T-helper 1 cell (primary cell): ENCODE measurements at regions not wholly inside any gene's neighbourhood (a gene's known extent, or its start where the extent isn't known, plus 50 kb on each side); places are given as distances from the start of the nearest gene placed in this dataset.

Experiments
- DNase-seq, 5 donors: peaks; one replicate each; pipeline ENCODE4 v3.0.0-alpha.2; 2012 to 2020

DNA sequence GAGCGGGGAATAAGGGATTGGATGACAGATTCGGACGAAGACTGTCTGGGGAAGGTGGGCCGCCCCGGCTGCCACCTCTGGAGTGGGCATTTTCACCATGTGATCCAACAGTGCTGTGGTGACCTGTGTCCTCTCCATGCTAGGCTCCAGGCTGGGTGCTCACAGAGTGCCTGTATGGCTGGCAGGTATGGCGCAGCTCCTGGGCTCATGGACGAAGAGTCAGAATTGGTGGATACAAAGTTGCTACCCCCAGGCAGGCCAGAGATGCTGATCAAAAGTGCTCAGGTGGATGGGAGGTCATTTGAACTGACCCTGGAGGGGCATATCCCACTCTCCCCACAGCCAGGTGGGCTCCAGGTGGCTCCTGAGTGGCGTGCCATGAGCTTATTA is 111.3 kb upstream of the UQCRFS1 start:
- DNase-seq: no peak

DNA sequence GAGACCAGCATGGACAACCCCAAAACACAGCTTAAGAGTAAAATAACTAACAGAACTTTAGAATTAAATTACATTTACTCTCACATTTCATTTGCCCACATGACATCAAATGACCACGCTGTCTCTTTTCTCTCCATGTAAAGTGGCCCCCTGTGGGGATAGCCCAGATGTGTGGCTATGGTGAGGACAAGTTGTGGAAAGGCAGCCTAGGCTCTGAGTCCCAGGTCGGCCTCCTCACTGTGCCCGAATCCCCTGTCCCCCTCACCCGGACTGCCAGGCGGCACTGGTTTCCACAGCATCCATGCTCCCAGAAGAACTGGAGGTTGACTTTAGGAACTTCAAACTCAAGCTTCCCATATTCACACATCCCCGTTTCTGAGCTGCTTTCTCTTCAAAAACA is 111.8 kb upstream of the UQCRFS1 start:
- DNase-seq: no peak

DNA sequence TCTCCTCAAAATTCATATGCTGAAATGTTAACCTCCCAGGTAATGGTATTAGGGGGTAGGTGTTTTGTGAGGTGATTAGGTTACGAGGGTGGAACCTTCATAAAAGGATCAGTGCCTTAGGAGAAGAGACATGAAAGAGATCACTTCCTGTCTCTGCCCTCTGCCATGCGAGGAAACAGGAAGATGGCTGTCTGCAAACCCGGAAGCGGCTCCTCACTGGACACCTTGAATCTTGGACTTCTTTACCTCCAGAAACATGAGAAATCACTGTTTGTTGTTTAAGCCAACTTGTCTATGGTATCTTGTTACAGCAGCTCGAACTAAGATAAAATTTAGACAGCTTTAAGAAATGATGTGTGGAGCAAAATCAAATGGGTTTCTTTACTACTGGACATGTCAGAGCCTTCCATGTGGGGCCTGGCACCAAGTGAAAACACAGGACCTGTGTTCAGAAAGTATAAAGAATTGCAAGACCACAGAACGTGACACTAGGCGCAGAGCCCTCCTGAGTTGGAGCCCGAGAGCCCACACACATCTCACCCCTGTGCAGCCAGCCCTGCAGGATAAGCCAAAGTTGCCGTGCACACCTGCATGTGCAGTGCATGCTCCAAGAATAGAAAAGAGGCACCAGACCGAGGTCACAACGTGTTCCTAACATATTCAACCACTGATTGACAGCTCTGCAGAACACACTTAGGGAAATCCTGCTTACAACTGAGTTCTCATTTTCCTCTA is 112.5 kb upstream of the UQCRFS1 start:
- DNase-seq: no peak

DNA sequence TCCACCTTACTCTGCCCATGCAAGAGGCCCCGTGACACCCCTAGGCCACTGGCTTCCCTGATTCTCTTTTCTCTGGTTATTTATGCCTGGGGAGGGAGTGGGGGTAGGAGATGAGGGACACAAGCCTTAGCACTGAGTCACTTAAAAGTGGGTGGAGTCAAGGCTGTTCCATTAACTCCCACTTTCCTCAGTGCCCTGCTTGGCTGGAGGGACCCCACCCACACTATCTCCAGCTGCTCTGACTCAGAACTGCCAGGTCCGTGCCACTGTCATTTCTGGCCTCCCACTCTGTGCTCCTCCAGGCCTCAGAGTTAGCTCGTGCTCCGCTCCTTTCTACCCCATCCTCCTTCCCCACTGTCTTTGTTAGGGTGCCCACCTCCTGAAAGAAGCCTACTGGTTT is 113.4 kb upstream of the UQCRFS1 start:
- no peak for DNase-seq

DNA sequence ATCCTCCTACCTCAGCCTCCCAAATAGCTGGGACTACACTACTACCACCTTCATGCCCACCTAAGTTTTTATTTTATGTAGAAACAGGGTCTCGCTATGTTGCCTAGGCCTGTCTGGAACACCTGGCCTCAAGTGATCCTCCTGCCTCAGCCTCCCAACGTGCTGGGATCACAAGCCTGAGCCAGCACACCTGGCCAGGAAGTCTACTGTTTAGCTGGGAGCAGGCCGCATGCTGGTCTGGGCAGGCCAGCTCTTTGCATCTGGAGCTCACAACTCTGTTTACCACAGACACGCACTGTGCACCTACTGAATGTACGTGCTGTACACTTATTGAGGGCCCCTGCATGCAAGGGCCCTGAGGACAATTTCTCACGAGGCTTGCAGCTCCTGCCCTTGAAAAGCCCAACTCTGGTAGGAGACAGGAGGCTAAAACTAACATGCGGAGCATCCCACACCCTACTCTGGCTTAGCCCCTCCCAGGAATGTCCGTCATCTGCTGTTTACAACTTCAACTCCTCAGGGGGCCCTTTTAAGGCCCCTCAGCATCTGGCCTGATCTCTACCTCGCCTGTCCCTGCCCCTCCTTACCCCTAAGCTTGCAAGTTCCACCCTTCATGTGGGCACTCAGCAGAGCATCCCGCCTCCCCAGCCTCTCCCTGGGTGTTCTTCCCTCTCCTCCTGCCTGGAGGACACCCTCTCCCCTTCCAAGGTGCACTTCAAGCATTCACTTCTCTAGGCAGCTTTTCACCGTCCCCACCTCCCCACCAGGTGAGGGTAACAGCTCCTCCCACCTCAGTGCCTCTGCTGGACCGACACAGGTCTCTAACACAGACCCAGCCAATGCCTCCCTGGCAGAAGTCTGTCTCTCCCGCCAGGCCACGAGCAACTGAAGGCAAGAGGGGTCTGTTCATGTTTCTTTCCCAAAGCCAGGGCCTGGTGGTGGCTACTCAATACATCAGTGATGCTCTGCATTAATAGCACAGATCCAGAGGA is 114.2 kb upstream of the UQCRFS1 start:
- DNase-seq: no peak

DNA sequence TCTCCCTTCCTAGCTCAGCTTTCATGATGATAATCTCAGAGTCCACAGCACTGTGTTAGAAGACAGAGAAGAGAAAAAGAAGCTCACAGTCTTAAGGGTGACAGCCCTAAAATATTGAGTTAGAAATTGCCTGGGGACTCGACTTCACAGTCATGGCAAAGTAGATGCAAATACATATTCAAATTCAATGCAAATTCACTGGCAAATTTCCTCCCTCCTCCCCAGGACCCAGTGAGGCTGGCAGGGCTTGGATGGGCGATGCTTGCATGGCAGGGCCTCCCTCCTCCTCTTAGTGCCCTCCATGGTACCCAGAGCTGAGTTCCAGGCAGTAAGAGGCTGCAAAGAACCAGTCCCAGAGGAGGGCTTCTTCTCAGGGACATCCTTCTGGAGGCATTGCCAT is 115.6 kb upstream of the UQCRFS1 start:
- DNase-seq: no peak

DNA sequence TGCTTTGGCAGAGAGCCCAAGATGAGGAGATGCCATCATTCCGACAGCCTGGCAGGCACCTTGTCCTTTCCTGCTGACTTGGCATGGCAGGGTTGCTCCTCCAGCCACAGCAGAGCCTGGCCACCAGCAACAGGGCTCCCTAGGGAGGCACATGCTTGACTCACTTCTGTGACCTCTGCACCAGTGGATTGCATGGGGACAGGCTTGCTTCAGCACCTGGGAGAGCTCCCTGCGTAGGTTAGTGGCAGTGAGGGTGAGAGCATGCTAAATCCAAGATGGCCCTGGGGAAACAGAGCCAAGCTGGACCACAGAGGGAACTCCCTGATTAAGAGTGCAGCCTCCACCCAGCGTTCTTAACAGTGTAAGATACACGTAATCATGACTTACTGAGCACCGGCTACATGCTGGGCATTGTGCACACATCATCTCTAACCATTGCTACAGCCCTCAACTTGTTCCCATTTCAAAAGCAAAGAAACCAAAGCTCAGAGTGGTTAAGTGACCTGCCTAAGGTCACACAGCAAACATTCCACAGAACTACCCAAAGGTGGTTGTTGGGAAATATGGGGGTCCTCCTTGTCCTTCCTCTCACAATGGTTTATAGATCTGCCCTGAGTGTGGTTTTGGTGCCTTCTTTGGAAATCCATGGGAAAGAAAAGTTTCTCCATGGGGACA is 116.6 kb upstream of the UQCRFS1 start:
- no peak for DNase-seq

DNA sequence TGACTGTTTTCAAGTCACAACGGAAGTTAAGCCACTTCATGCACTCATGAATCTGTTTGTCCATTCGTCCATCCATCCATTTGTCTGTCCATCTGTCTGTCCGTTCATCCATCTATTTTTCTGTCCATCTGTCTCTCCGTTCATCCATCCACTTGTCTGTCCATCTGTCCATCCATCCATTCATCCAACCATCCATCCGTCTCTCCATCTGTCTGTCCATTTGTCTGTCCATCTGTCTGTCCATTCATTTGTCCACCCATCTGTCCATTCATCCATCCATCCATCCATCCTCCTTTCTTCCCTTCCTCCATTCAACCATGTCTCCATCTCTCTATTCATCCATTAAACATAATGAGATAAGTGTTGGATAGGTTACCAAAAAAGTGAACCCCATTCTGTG is 123.5 kb upstream of the UQCRFS1 start:
- no peak for DNase-seq

DNA sequence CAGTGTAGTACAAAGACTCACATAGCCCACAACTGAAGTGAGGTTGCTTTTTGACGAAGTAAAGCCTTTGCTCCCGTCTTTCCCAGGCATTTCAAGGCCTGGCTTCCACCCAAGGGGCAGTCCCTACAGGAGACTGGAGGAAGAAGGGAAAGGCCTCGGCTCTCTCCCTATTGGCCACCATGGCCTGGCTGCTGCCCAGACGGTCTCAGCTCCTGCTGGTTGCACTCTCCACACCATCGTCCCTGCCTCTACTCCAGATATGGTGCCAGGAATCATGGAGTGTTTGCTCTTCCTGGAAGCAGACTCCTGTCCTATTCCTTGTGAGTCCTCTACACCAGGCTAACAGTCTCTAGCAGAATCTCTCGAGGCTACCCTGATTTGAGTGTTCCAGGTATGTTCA is 124.1 kb upstream of the UQCRFS1 start:
- DNase-seq: no peak

DNA sequence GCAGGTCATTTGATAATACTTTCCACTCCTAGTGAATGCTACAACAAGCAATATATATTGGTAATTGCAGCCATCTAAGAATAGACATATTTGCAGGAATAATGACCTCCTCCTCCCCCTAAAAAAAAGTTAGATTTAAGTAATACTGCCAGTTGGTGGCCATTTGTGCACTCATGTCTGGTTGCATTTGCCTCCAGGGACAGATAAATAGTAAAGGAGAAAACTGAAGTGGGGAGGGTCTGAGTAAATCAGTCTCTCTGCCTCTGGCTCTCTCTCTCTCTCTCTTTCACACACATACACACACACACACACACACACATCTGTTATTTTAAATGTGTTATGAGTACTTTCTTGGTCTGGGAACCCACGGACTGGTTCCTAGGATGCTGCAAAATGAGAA is 125.5 kb upstream of the UQCRFS1 start:
- DNase-seq: no peak

DNA sequence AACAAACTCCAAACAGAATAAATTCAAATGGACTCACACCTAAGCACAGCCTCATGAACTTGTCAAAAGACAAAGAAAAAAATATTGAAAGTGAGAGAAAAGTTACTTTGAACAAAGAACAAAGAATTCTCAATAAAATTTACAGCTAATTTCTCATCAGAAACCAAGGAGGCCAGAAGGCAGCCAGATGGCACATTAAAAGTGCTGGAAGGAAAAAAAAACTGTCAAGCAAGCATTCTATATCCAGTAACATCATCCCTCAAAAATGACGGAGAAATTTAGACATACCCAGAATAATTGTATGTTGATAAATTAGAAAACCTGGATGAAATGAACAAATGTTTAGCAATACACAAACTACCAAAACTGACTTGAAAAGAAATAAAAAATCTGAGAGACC is 129.8 kb upstream of the UQCRFS1 start:
- no peak for DNase-seq

DNA sequence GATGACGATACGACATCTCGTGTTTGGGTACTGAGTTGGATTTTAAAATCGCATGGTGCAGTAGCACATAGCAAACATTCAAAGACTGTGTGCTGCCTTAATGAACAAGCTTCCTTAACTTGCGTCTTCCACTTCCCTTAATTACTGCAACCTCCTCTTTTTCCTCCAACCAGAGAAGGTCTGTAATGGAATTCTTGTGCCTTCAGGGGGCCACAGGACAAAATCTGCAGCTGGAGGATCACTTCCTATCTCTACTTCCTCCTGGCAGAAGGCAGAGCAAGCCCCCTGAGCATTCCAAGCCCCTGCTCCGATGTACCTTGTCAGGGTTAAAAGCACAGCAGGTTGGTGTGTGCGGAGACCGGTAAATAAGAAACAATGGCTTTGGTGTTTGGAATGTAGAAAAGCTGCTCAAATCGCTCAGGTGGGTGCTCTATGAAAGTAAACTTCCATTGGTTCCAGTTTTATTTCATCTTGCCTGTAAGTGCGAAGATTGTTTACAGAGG is 151.3 kb upstream of the UQCRFS1 start:
- no peak for DNase-seq

DNA sequence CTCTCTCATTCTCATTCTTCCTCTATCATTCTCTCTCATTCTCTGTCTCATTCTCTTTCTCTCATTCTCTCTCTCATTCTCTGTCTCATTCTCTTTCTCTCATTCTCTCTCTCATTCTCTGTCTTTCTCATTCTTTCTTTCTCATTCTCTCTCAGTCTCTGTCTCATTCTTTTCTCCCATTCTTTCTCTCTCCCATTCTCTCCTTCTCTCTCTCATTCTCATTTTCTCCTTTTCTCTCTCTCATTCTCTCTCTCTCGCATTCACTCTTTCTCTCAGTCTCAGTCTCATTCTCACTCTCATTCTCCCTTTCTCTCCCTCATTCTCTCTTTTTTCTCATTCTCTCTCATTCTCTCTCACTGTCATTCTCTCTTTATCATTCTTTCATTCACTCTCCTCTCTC is 152.0 kb upstream of the UQCRFS1 start:
- DNase-seq: no peak

DNA sequence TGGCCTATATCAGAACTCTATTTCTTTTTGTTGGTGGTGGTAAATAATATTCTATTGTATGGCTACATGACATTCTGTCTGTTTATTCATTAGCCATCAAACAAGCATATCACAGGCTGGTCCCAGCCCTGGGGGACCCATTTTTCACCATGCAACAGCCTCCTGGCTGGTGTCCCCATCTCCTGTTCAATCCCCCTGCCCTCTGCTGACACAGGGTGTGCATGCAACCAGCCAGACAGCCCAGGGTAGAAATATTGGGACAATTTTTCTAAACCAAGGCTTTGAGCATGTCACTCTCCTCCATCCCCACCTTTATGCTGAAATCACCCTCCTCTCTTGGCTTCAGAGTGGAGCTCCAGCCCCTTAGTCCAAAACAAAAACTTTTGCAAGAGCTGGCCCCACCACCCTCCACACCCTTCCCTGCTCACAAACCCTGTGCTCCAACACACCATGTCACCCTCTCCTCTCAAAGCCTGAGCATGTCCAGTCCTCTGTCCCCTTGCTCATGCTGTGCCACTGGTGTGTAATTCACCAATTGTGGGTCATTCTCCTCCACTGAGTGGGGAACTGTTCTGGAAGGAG is 153.0 kb upstream of the UQCRFS1 start:
- DNase-seq: no peak

DNA sequence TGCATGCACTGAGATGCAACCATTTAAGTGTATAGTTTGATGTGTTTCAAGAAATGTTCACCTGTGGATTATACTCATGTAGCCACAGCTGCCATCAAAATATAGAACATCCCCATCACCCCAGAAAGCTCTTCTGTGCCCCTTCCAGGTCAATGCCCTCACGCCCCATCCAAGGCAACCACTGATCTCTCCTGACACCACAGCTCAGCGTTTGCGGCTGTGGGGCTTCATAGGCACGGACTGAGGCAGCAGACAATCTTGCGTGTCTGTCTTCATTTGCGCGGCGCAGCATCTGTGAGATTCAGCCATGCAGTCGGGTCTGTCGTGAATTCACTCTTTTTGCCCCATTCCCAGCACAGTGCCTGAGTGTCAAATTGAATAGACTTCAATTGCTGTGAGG is 153.8 kb upstream of the UQCRFS1 start:
- DNase-seq: no peak

DNA sequence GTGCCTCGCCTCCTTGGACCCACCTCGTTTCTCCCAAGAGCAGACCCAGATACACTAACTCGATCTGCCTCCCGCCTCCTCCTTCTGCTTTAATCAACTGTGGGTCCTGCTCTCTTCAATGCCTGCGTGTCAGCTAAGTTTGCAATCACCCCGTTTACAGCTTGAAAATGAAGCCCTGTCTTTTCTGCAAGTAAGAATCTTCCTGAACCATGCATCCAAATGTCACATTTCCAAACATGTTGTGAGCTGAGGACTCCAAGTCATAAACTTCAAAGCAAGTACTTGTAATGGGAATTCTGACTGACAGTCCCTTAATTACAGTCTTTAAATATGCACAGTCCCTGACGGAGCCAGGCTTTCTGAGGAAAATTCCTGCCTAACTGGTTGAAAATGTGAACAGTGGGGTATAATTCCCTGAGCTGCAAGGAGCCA is 154.9 kb upstream of the UQCRFS1 start:
- DNase-seq: no peak

DNA sequence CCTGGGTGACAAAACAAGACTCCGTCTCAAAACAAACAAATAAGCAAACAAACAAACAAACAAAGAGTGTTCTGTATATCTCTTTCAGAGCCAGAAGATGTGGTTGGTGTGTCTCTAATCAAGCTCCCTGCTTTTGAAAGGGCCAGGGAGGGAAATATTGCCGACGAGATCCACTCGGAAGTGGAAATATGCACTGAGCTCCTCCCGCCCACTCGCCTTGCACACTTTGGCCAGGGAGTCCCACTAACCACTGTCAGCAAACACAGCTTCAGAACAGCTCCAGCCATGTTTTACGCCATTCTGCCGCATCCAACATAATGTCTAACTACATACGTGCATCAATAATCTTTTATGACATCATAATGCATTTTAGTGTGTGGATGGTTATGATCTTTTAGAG is 155.5 kb upstream of the VSTM2B start:
- no peak for DNase-seq

DNA sequence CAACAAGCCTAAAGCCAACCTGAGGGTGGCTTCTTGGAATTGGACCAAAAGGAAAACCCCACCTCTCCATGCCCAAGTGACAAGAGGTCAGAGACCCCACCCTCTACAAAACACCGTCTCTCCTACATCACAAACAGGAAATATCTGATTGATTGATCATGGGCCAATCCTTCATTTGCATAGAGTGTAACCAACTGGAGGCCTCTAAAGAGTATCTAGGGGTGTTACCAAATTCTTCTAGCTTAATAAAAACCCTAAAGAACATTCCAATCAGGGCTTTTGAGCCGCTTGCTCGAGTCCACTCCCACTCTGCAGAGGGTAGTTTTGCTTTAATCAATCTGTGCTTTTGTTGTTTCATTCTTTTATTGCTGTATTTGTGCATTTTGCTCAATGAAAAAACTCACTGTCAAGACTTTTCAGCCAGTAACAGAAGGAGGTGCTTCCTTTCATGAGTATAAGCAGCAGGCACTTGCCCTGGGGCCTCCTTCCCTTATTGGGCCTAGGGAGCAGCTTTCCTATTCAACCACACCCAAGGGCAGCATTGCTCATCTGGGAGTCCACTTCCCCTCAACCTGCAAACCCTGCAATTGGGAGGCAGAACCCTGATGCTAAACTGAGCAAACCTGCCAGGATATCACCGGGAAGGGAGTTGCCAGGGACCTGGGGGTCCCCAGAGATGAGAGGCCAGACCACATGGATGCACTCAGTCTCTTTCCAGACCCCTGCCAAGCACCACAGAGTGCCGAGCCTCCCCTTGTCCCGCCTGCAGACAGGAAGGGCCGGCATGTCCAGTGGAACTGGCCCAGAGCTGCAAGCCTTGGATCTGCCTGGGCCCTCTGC is 154.3 kb upstream of the VSTM2B start:
- no peak for DNase-seq

DNA sequence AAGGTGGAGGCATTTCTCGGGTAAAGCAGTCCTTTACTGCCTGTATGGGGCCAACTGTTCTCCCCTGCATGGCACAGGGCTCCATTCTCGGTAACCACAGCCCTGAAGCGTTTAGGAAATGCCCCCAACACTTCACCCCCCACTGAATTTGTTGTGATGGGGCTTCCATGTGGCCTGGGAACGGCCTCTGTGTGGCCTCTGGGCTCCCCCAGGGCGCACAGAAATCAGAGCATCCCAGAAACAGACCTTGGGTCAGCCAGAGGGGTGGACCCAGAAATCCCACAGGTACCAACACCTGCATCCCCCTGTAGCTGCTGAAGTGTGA is 153.7 kb upstream of the VSTM2B start:
- no peak for DNase-seq

DNA sequence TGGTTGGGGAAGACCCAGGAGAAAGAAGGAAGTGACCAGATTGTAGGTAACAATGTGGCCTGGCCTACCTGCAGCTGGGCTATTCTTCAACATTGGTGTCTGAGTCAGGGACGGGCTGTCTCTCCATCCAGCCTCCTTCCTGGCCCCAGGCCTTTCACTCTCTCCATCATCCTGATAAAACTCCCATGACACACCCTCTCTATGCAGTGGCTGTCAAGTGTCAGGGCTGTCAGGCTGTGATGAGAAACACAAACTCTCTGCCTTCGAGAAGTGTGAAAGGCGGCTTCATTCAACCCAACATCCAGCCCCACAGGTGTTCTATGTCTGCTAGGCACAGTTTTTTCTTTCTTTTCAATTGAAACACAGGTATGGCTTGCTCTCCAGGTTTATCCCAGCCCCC is 153.3 kb upstream of the VSTM2B start:
- DNase-seq: no peak

DNA sequence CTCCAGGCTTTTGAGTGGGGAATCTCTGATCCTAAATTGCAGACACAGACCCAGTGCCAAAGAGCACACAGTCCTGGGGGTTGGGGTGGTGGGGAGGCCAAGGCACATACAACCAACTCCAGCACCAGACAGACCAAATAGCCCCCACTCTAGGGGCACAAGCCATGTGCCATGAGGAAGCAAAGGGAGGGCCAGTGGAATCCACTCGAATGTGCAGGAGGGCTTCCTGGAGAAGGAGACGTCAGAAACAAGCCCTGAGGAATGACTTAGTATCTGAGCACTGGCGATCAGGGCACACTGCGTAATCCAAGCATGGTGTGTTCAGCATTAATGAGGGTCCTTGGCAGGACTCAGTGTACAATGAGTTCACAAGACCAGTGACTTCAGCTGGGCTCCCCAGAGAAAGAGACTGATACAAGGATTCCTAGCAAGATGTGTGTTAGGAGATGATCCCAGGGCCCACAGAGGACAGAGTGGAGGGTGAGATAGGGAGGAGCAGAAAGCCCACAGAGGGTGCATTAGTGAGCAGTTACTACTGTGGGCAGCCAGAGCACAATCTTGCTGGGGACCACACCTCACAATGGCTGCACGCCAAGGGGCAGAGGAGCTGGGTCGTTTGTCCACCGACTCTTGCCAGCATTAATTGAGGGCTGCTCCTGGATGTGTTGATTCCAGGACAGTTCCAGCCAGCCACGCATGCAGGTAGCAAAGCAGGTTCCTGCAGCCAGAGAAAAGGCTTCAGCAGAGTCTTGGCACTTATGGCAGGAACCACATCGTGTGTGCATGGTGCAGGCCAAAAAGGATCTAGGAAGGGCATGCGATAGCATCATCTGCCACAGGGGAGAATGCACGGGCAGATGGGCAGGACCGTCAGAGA is 152.6 kb upstream of the VSTM2B start:
- no peak for DNase-seq
